Large intestine (tissue), 3 donors: ENCODE measurements at regions not wholly inside any gene's neighbourhood (a gene's known extent, or its start where the extent isn't known, plus 50 kb on each side); places are given as distances from the start of the nearest gene placed in this dataset.

Source experiments
- DNase-seq, 2 donors: peaks; one replicate each; pipeline versions ENCODE4 v3.0.0 to v3.0.0-alpha.2; 2013
- H3K27ac ChIP-seq: one replicate; pipeline ENCODE4 v1.5.1; 2013; ENCODE audit warnings: low read length
- H3K27me3 ChIP-seq: 2 replicates; pipeline ENCODE4 v1.6.1; 2013; ENCODE audit warnings: low read length; ENCODE audit not compliant: control insufficient read depth, insufficient read depth
- H3K36me3 ChIP-seq: 2 replicates; pipeline ENCODE4 v1.6.1; 2013; ENCODE audit warnings: low read length; ENCODE audit not compliant: control insufficient read depth, insufficient read depth
- H3K4me1 ChIP-seq: one replicate; pipeline ENCODE4 v1.6.1; 2013; ENCODE audit warnings: low read length; ENCODE audit not compliant: control insufficient read depth, insufficient read depth
- H3K4me3 ChIP-seq: one replicate; pipeline ENCODE4 v1.5.1; 2013; ENCODE audit warnings: low read length
- H3K9me3 ChIP-seq: one replicate; pipeline ENCODE4 v1.6.1; 2013; ENCODE audit warnings: mild to moderate bottlenecking, low read depth, low read length, moderate library complexity; ENCODE audit not compliant: control insufficient read depth
- WGBS: methylation state at CpG from one replicate; pipeline ENCODE4 v1.1.5; 2013; ENCODE audit warnings: low lambda C conversion rate; ENCODE audit not compliant: insufficient coverage; 5-methylcytosine and 5-hydroxymethylcytosine counted together

GRCh38 chr18:78557371-78557770, 422.2 kb upstream of the SALL3 start:
- no peak for DNase-seq

DNA sequence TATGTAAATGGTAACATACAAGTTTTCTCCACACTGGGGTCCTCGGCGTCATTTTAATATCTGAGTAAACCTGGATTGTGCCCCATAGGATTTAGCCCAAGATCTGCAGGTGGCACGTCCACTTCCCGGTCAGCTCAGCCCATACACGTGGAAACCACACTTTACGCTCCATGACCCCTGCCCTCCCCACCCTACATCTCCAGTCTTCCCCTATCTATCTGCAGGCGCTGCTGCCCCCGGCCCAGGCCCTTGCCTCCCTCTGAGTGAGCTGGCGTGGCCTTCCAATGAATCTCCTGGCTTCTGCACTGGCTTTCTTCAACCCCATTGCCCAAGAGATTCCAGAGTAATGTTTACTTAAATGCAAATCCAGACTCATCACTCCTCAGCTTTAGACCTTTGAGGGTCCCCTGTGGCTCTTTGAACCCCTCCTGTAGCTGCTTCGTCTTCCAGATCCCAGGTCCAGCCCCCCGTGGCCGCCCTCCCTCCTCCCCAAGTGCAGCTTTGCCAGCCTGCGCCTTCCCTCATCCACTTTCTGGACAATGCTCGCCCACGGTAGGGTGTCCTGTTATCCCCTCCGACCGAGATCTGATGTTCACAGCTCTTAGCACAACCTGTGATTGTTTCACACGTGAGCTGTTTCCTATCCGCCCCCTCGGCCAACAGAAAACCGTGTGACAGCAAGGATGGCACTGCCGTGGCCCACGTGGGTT, 421.4 kb upstream of the SALL3 start:
- no peaks in the 10 kb centered on the region for H3K27me3 ChIP-seq
- WGBS, result 100% methylated on average over 3 of the region's 23 CpGs
- peaks cover 17% of the 10 kb centered on the region for H3K9me3 ChIP-seq
- no peak overlapping the region for H3K4me3 ChIP-seq
- DNase-seq, result no peak
- no peaks in the 10 kb centered on the region for H3K36me3 ChIP-seq
- no peaks in the 10 kb centered on the region for H3K4me1 ChIP-seq
- no peak overlapping the region for H3K27ac ChIP-seq

More at GRCh38 chr18:78557371-78557770, 422.2 kb upstream of the SALL3 start:
- no peak overlapping the region for H3K4me3 ChIP-seq
- WGBS, result no CpG with 5 or more reads among the region's 8 CpGs
- no peaks in the 10 kb centered on the region for H3K27me3 ChIP-seq
- peaks cover 12% of the 10 kb centered on the region for H3K9me3 ChIP-seq
- no peaks in the 10 kb centered on the region for H3K36me3 ChIP-seq
- no peak overlapping the region for H3K27ac ChIP-seq
- no peaks in the 10 kb centered on the region for H3K4me1 ChIP-seq

DNA sequence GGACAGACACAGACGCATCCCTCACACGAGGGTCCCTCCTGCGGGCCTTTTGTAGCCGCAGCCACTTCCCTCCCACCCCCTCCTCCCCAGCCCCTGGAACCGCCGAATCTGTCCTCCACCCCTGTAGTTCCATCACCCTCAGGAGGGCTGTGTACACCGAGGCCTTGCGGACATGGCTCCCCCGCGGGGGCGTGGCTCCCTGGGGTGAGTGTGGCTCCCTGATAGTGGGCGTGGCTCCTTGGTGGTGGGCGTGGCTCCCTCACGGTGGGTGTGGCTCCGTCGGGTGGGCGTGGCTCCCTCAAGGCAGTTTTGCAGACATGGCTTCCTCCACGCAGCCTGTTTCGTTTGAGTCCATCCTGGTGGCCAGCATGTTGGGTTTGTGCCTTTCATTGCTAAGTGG, 420.7 kb upstream of the SALL3 start:
- Histone ChIP-seq H3K36me3 (no peaks in the 10 kb centered on the region), H3K9me3 (peaks cover 17% of the 10 kb centered on the region), H3K4me3 (no peak overlapping the region), H3K27ac (no peak overlapping the region), H3K4me1 (no peaks in the 10 kb centered on the region), H3K27me3 (no peaks in the 10 kb centered on the region)
- no peak for DNase-seq
- no CpG with 5 or more reads among the region's 19 CpGs for WGBS

GRCh38 chr18:78559584-78559983, 420.0 kb upstream of the SALL3 start:
- Histone ChIP-seq H3K27ac (no peak overlapping the region), H3K27me3 (no peaks in the 10 kb centered on the region), H3K4me3 (no peak overlapping the region), H3K9me3 (peaks cover 17% of the 10 kb centered on the region), H3K4me1 (no peaks in the 10 kb centered on the region), H3K36me3 (no peaks in the 10 kb centered on the region)
- no CpG with 5 or more reads among the region's 9 CpGs for WGBS
- no peak for DNase-seq

DNA sequence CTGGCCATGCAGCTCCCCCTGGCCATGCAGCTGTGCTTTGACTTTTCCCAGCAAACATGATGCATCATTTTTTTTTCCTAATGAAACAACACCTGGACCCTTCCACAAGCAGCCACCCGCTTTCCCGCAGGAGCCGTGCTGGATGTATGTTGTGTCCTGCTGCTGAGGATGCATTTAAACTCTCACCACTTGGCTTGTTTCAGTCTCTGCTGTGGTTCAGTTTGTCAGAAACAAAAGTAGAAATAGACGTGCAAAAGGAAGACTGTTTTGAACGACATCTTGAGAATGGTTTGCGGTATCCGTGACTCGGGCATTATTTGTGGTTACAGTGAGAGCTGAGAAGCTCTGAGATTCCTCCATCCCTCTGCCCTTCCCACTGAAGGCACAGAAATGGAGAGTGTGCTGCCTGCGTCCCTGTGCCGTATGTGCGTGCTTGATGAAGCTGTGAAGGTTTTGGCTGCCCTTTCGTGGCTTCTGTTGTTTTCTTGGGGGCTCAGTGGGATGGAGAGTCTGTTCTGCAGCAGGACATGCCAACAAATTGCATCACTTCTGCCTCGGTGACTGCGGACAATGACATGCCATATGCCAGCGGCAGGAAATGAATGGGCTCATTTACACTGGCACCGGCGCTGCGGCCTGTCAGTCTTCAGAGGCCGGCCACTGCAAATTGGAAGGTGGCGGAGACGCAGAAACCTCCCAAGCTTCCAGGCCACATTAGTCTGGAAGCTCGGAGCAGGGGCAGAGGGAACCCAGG, 417.7 kb upstream of the SALL3 start:
- Histone ChIP-seq H3K4me1 (no peaks in the 10 kb centered on the region), H3K9me3 (peaks cover 24% of the 10 kb centered on the region), H3K27ac (no peak overlapping the region), H3K4me3 (no peak overlapping the region), H3K27me3 (no peaks in the 10 kb centered on the region), H3K36me3 (no peaks in the 10 kb centered on the region)
- no CpG with 5 or more reads among the region's 22 CpGs for WGBS
- no peak for DNase-seq

DNA sequence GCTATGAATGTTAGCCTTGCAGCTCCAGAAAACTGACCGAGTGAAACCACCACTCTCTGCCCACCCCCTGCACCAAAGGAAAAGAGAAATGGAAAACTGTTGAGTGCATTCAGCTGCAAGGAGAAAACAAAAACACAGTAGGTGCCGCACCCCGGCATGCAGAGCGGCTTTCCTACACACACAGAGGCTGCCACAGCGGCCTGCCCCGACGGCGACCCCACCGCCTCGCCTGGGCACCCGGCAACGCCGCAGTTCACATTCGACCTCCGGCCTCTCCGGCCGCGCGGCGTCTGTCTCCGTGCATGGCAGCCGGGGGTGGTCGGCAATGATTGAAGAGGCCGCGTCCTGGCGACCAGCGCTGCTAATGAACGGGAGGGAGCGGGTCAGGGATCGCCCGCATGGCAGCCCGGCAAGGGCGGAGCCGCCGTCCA, 417.1 kb upstream of the SALL3 start:
- Histone ChIP-seq H3K27me3 (no peaks in the 10 kb centered on the region), H3K4me3 (no peak overlapping the region), H3K9me3 (peaks cover 24% of the 10 kb centered on the region), H3K27ac (no peak overlapping the region), H3K4me1 (no peaks in the 10 kb centered on the region), H3K36me3 (no peaks in the 10 kb centered on the region)
- no peak for DNase-seq
- no CpG with 5 or more reads among the region's 35 CpGs for WGBS

GRCh38 chr18:78563110-78563509, 416.5 kb upstream of the SALL3 start:
- no peaks in the 10 kb centered on the region for H3K36me3 ChIP-seq
- no peak for DNase-seq
- no peaks in the 10 kb centered on the region for H3K27me3 ChIP-seq
- H3K4me3 ChIP-seq, result no peak overlapping the region
- no peaks in the 10 kb centered on the region for H3K4me1 ChIP-seq
- H3K9me3 ChIP-seq, result peaks cover 24% of the 10 kb centered on the region
- no CpG with 5 or more reads among the region's 15 CpGs for WGBS
- no peak overlapping the region for H3K27ac ChIP-seq

- DNase-seq, result no peak
- H3K4me3 ChIP-seq, result no peak overlapping the region
- H3K27ac ChIP-seq, result no peak overlapping the region
- no CpG with 5 or more reads among the region's 7 CpGs for WGBS
- no peaks in the 10 kb centered on the region for H3K36me3 ChIP-seq
- H3K4me1 ChIP-seq, result no peaks in the 10 kb centered on the region
- H3K27me3 ChIP-seq, result no peaks in the 10 kb centered on the region
- peaks cover 16% of the 10 kb centered on the region for H3K9me3 ChIP-seq
Measured at GRCh38 chr18:78564030-78564429, 415.6 kb upstream of the SALL3 start.

DNA sequence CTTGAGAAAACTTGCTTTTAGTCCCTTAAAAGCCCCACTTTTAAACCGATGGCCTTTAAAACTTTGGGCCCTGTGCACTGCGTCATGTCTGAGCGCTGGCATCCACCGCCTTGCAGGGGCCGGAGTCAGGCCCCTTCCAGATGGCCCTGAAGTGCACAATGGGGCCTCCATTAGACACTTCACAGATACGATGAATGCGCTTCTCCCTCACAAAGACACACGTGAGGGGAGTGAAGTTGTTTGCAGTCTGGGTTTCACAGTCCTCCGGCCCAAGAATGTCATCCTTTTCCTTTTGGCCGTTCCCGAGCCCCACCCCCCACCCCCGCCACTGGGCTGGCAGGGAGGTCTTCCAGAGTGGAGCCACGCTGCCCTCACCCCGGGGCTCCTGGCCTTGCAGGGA, 415.1 kb upstream of the SALL3 start:
- peaks cover 16% of the 10 kb centered on the region for H3K9me3 ChIP-seq
- no CpG with 5 or more reads among the region's 14 CpGs for WGBS
- no peak overlapping the region for H3K4me3 ChIP-seq
- no peak overlapping the region for H3K27ac ChIP-seq
- no peaks in the 10 kb centered on the region for H3K36me3 ChIP-seq
- H3K4me1 ChIP-seq, result no peaks in the 10 kb centered on the region
- no peaks in the 10 kb centered on the region for H3K27me3 ChIP-seq
- DNase-seq, result no peak

- no peak for DNase-seq
- WGBS, result no CpG with 5 or more reads among the region's 5 CpGs
- Histone ChIP-seq H3K4me1 (no peaks in the 10 kb centered on the region), H3K36me3 (no peaks in the 10 kb centered on the region), H3K27ac (no peak overlapping the region), H3K4me3 (no peak overlapping the region), H3K27me3 (no peaks in the 10 kb centered on the region), H3K9me3 (peaks cover 13% of the 10 kb centered on the region)
Measured at GRCh38 chr18:78565240-78565639, 414.4 kb upstream of the SALL3 start.
